Vagina (tissue), 2 donors: ENCODE measurements at regions not wholly inside any gene's neighbourhood (a gene's known extent, or its start where the extent isn't known, plus 50 kb on each side); places are given as distances from the start of the nearest gene placed in this dataset.

Source experiments
- POLR2A ChIP-seq, 2 donors: fragments of 450-650 bp; IDR thresholded peaks; one replicate each; pipeline ENCODE4 v1.6.1; 2017; ENCODE audit warnings: antibody characterized with exemption in 2 of 2, mild to moderate bottlenecking in 2 of 2, moderate library complexity in 2 of 2
- POLR2AphosphoS5 ChIP-seq, 2 donors: sonication (generic); formaldehyde crosslinking; IDR thresholded peaks; one replicate each; pipeline ENCODE4 v1.9.0; 2017; ENCODE audit warnings: antibody characterized with exemption in 2 of 2, mild to moderate bottlenecking in 2 of 2, low read depth in 1 of 2; ENCODE audit not compliant: insufficient read depth in 1 of 2
- TF ChIP-seq, protein P1 (sequence below), 3 experiments: fragments of 450-650 bp in 2 of 3; fragments of 200-600 bp in 1 of 3; sonication (generic) in 1 of 3; IDR thresholded peaks; one replicate each; pipeline ENCODE4 v1.5.1; 2017 to 2019; ENCODE audit warnings: antibody characterized with exemption in 3 of 3, mild to moderate bottlenecking in 2 of 3, moderate library complexity in 2 of 3

DNA sequence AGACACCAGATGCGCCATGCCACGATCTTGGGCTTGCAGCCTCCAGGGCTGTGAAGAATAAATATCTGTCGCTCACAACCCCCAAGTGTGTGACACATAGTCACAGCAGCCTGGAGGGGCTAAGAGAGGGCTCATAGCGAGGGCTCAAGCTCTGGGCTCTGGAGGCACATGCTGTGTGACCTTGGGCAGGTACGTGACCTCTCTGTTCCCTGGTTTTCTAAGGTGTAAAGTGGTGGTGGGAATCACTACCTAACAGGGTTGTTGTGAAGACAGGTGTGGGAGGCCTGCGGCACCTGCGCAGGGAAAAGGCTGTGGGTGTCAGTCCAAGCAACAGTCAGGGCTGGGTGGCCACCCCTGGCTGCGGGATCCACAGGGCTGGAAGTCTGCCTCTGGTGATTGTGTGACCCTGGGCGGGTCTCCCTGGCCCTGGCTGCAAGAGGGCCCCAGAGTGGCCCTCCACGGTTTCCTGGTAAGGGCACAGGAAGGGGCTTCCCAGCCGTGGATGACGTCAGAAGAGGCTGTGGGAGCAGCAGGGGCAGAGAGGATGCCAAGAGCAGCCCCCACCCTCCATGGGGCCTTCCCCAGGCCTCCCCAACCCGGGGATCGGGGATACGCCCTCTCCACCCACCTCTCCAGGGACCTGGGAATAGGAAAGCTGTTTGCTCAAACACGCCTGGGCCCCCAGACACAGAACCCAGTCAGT, 218.8 kb upstream of the SGCG start:
- TF ChIP-seq, protein P1, sequence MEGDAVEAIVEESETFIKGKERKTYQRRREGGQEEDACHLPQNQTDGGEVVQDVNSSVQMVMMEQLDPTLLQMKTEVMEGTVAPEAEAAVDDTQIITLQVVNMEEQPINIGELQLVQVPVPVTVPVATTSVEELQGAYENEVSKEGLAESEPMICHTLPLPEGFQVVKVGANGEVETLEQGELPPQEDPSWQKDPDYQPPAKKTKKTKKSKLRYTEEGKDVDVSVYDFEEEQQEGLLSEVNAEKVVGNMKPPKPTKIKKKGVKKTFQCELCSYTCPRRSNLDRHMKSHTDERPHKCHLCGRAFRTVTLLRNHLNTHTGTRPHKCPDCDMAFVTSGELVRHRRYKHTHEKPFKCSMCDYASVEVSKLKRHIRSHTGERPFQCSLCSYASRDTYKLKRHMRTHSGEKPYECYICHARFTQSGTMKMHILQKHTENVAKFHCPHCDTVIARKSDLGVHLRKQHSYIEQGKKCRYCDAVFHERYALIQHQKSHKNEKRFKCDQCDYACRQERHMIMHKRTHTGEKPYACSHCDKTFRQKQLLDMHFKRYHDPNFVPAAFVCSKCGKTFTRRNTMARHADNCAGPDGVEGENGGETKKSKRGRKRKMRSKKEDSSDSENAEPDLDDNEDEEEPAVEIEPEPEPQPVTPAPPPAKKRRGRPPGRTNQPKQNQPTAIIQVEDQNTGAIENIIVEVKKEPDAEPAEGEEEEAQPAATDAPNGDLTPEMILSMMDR (IDR thresholded peaks at IDR 0.05): no peak
- no peak for TF ChIP-seq POLR2A (IDR thresholded peaks at IDR 0.05)
- TF ChIP-seq POLR2AphosphoS5 (IDR thresholded peaks at IDR 0.05; ENCODE audit: insufficient read depth in 1 of 2, low read depth in 1 of 2): no peak
